SK-N-SH (cell line): ENCODE measurements at regions not wholly inside any gene's neighbourhood (a gene's known extent, or its start where the extent isn't known, plus 50 kb on each side); places are given as distances from the start of the nearest gene placed in this dataset.

ENCODE experiments used
- CTCF ChIA-PET: fragments of 300-600, 350-600 bp; formaldehyde crosslinking; extraction: SDS; loops from one replicate; lab custom pipeline; 2021; lab: Yijun Ruan, JAX
- POLR2A ChIA-PET: fragments of 350-600 bp; sonication (Branson Sonifier 250); formaldehyde crosslinking; extraction: SDS; loops from one replicate; lab custom pipeline; 2020; ENCODE audit warnings: antibody characterized with exemption, inconsistent platforms; lab: Yijun Ruan, JAX
- DNase-seq: peaks from one replicate; pipeline ENCODE4 v3.0.0; 2012
- H2AFZ ChIP-seq: fragments of 200-600 bp; sonication (generic); 2 replicates; pipeline ENCODE4 v1.8.1; 2016; ENCODE audit warnings: antibody characterized with exemption, mild to moderate bottlenecking, low read depth
- H3F3A ChIP-seq: fragments of 200-600 bp; sonication (generic); replicated peaks from 2 replicates; pipeline ENCODE3; 2016; ENCODE audit warnings: antibody characterized with exemption, mild to moderate bottlenecking; ENCODE audit not compliant: insufficient read depth
- H3K27ac ChIP-seq, 2 experiments: fragments of 200-500 bp in 1 of 2; fragments of 200-600 bp in 1 of 2; sonication (Bioruptor generic) in 1 of 2; sonication (generic), shearing (Covaris generic) in 1 of 2; 2 replicates each; pipeline versions ENCODE4 v1.5.1 to v1.6.1; 2014 to 2016; ENCODE audit warnings: low read depth in 2 of 2, inconsistent platforms in 1 of 2, low read length in 1 of 2, mild to moderate bottlenecking in 1 of 2, mixed read lengths in 1 of 2
- H3K27me3 ChIP-seq: fragments of 200-600 bp; sonication (generic), shearing (Covaris generic); 2 replicates; pipeline ENCODE4 v1.6.1; 2016; ENCODE audit warnings: mixed run types; ENCODE audit not compliant: insufficient read depth
- H3K36me3 ChIP-seq, 2 experiments: fragments of 200-500 bp in 1 of 2; fragments of 200-600 bp in 1 of 2; sonication (Bioruptor generic) in 1 of 2; sonication (generic) in 1 of 2; replicated peaks in 1 of 2; 2 replicates each; pipeline versions ENCODE3 to v1.5.1; 2014 to 2016; ENCODE audit warnings: low read length in 1 of 2, mild to moderate bottlenecking in 1 of 2; ENCODE audit not compliant: insufficient read depth in 2 of 2, control insufficient read depth in 1 of 2
- H3K4me1 ChIP-seq, 2 experiments: fragments of 200-500 bp in 1 of 2; fragments of 200-600 bp in 1 of 2; sonication (Bioruptor generic) in 1 of 2; sonication (generic), shearing (Covaris generic) in 1 of 2; 2 replicates each; pipeline versions ENCODE4 v1.5.1 to v1.6.1; 2014 to 2016; ENCODE audit warnings: low read depth in 1 of 2, low read length in 1 of 2, mixed run types in 1 of 2; ENCODE audit not compliant: insufficient read depth in 2 of 2, control insufficient read depth in 1 of 2
- H3K4me2 ChIP-seq: fragments of 200-600 bp; sonication (generic), shearing (Covaris generic); 2 replicates; pipeline ENCODE4 v1.6.1; 2017; ENCODE audit warnings: mixed run types
- H3K4me3 ChIP-seq, 2 experiments: fragments of 200-500 bp in 1 of 2; fragments of 200-600 bp in 1 of 2; sonication (Bioruptor generic) in 1 of 2; sonication (generic), shearing (Covaris generic) in 1 of 2; 2 replicates each; pipeline versions ENCODE4 v1.5.1 to v1.8.1; 2014 to 2016; ENCODE audit warnings: low read depth in 2 of 2, inconsistent platforms in 1 of 2, low read length in 1 of 2, mild to moderate bottlenecking in 1 of 2, mixed read lengths in 1 of 2, moderate library complexity in 1 of 2
- H3K79me2 ChIP-seq: fragments of 200-600 bp; sonication (generic); 2 replicates; pipeline ENCODE4 v1.8.1; 2017; ENCODE audit warnings: mild to moderate bottlenecking; ENCODE audit not compliant: insufficient read depth
- H3K9ac ChIP-seq: fragments of 200-600 bp; sonication (generic); 2 replicates; pipeline ENCODE4 v1.6.1; 2017; ENCODE audit warnings: mixed run types
- H3K9me2 ChIP-seq: fragments of 200-600 bp; sonication (generic); 2 replicates; pipeline ENCODE4 v1.6.1; 2017; ENCODE audit warnings: mixed run types
- H3K9me3 ChIP-seq: fragments of 200-600 bp; sonication (generic); 2 replicates; pipeline ENCODE4 v1.6.1; 2017; ENCODE audit warnings: mixed run types, mild to moderate bottlenecking, moderate library complexity
- H4K20me1 ChIP-seq: fragments of 200-600 bp; sonication (generic); 2 replicates; pipeline ENCODE4 v1.6.1; 2017; ENCODE audit warnings: mild to moderate bottlenecking, mixed run types; ENCODE audit not compliant: insufficient read depth
- CHD2 ChIP-seq: fragments of 150-350 bp; IDR thresholded peaks from 2 replicates; pipeline ENCODE4 v1.6.1; 2018; ENCODE audit warnings: low read length; ENCODE audit not compliant: partially characterized antibody
- CTCF ChIP-seq: fragments of 200-600 bp; sonication (generic); IDR thresholded peaks from 2 replicates; pipeline ENCODE4 v1.6.1; 2017; ENCODE audit warnings: antibody characterized with exemption, mild to moderate bottlenecking, moderate library complexity
- FOSL2 ChIP-seq: IDR thresholded peaks from 2 replicates; pipeline ENCODE4 v1.4.0; 2012; ENCODE audit warnings: low read depth, mild to moderate bottlenecking, moderate library complexity, borderline replicate concordance
- GATA2 ChIP-seq: sonication (generic); formaldehyde crosslinking; IDR thresholded peaks from 2 replicates; pipeline ENCODE4 v1.5.0; 2020; ENCODE audit warnings: mild to moderate bottlenecking, missing genetic modification reagents
- JUND ChIP-seq: IDR thresholded peaks from 2 replicates; pipeline ENCODE4 v1.4.0; 2012
- NFIC ChIP-seq: IDR thresholded peaks from 2 replicates; pipeline ENCODE4 v1.4.0; 2012; ENCODE audit warnings: borderline replicate concordance
- PBX3 ChIP-seq: IDR thresholded peaks from 2 replicates; pipeline ENCODE4; 2012
- POLR2AphosphoS5 ChIP-seq: IDR thresholded peaks from 2 replicates; pipeline ENCODE4 v1.6.1; 2012; ENCODE audit warnings: low read depth, low read length
- RAD21 ChIP-seq: IDR thresholded peaks from 2 replicates; pipeline ENCODE4 v1.6.1; 2012; ENCODE audit warnings: mild to moderate bottlenecking, low read length
- RCOR1 ChIP-seq: fragments of 150-350 bp; IDR thresholded peaks from 2 replicates; pipeline ENCODE4 v1.6.1; 2017; ENCODE audit warnings: antibody characterized with exemption, low read length
- RFX5 ChIP-seq: IDR thresholded peaks from 2 replicates; pipeline ENCODE4 v1.6.1; 2012; ENCODE audit warnings: mild to moderate bottlenecking, improper control_type of control experiment, low read length
- RXRA ChIP-seq: IDR thresholded peaks from 2 replicates; pipeline ENCODE4 v1.4.0; 2012; ENCODE audit warnings: low read depth, mild to moderate bottlenecking, borderline replicate concordance
- SIN3A ChIP-seq: IDR thresholded peaks from 2 replicates; pipeline ENCODE4 v1.6.1; 2012; ENCODE audit warnings: low read depth, mild to moderate bottlenecking, low read length, moderate library complexity, borderline replicate concordance
- SMC3 ChIP-seq: IDR thresholded peaks from 2 replicates; pipeline ENCODE4 v1.6.1; 2012; ENCODE audit warnings: low read depth, low read length, improper control_type of control experiment
- TCF12 ChIP-seq: IDR thresholded peaks from 2 replicates; pipeline ENCODE4 v1.4.0; 2012
- USF2 ChIP-seq: fragments of 150-350 bp; IDR thresholded peaks from 2 replicates; pipeline ENCODE4 v1.6.1; 2017; ENCODE audit warnings: antibody characterized with exemption, low read length, low read depth, borderline replicate concordance
- YY1 ChIP-seq: IDR thresholded peaks from 2 replicates; pipeline ENCODE4 v1.4.0; 2012; ENCODE audit warnings: low read depth, mild to moderate bottlenecking
- ZBTB33 ChIP-seq: IDR thresholded peaks from 2 replicates; pipeline ENCODE4 v1.4.0; 2012; ENCODE audit warnings: low read depth, borderline replicate concordance

- Histone ChIP-seq H3K9me2 (no peaks in the 10 kb centered on the region), H3K79me2 (no peaks in the 10 kb centered on the region), H3K9ac (no peak overlapping the region), H3K27ac (no peak overlapping the region), H3K4me3 (no peak overlapping the region), H2AFZ (no peak overlapping the region), H3F3A (no peaks in the 10 kb centered on the region), H3K9me3 (no peaks in the 10 kb centered on the region), H3K36me3 (no peaks in the 10 kb centered on the region), H4K20me1 (no peaks in the 10 kb centered on the region), H3K4me2 (no peak overlapping the region), H3K27me3 (no peaks in the 10 kb centered on the region), H3K4me1 (no peaks in the 10 kb centered on the region)
- CTCF ChIA-PET = interaction anchor here (1.8 kb wide), 1 partner anchor 236 kb away, joined by 4 read pairs; no protein-coding TSS in a partner anchor
- TF ChIP-seq RCOR1 (no peak), PBX3 (no peak), RXRA (no peak), USF2 (no peak), SMC3 (no peak), GATA2 (CRISPR knock-in tag) (no peak), POLR2AphosphoS5 (no peak), RFX5 (no peak), SIN3A (no peak), RAD21 (no peak), JUND (no peak), CHD2 (no peak), CTCF (no peak), NFIC (no peak), TCF12 (no peak), ZBTB33 (no peak), YY1 (no peak), FOSL2 (no peak)
- DNase-seq = no peak
- POLR2A ChIA-PET = no interaction called here
Observed at GRCh38 chr10:52551046-52551445, 221.5 kb downstream of the MBL2 start.
